HG03103 (cell line): ENCODE measurements at regions not wholly inside any gene's neighbourhood (a gene's known extent, or its start where the extent isn't known, plus 50 kb on each side); places are given as distances from the start of the nearest gene placed in this dataset.
A peak's percentile ranks its signal among the peaks of the same experiment; 100 is the strongest.
"Not testable (repeated sequence)": the region's sequence is repeated elsewhere in the genome, so short reads cannot be mapped to it uniquely, and the experiment has no call there.

Source experiments
- ATAC-seq: cut with Tn5 transposase; IDR thresholded peaks from one replicate; pipeline ENCODE4 v1.9.1; 2021; ENCODE audit warnings: low read depth; ENCODE audit not compliant: unreplicated experiment

DNA sequence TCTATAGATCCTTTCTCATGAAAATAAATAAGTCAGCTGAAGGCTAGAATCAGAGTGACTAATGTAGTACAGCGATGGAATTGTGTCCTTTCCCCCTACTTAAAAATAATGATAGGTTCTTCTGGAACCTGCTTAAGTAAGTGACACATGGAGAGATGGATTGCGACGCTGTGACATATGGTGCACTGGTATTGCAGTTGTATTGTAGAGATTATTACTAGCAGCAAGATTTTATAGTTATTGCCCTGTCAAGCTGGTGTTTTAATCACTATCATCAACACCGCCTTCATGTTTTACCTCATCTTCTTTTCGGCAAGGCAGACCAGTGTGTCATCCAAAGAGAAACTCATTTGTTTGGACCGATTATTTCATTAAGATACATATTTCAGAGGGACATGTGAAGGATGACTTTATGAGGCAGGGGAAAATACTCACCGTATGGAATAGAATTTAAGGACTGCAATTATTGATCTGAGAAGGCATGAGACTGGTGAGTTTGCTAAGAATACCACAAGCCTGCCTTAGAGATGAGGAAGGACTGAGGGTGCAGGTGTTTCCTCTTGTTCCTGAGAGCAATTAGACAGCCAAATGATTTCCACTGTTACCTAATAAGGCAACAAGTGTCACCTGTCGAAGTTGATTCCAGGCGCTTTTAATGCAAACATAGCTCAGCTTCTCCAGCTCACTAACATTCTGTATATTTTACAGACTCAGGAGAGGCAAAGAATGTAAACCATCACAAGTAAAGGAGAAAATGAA lies 1855.5 kb downstream of the MAT2B start:
- no peak for ATAC-seq

DNA sequence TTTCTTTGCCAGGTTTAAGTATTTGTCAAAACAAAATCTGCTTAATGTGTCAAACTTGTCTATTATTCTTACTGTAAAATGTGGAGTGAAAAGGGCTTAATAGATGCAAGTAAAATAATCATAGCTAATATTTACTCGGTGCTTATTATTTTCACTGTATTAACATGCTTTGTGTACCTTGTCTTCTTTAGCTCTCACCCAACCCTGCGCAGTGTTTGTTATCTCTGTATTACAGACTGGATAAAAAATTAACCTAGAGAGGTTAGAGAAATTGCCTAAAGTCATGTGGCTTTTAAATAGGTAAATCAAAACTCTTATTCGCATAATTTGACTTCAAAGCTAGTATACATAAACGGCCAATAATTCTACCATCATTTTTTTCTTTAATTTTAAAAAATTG lies 1864.8 kb downstream of the MAT2B start:
- no peak for ATAC-seq

DNA sequence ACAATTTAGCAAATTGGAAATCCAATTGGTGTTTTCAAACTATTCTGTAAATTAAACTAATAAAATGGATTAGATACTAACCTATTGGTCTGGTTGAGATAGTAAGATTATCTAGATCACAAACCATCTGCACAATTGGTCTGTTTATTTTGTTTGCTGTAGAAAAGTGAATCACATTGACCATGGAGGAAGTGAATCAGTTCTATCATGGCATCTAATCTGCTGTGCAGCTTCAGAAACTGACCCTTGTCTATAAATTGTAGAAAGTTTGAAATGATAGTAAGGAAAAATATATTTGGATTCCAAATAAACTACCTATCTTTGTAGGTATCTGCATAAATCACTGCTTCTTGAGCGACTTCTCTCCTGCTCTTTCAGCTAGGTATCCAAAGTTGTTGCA lies 1865.4 kb downstream of the MAT2B start:
- no peak for ATAC-seq

DNA sequence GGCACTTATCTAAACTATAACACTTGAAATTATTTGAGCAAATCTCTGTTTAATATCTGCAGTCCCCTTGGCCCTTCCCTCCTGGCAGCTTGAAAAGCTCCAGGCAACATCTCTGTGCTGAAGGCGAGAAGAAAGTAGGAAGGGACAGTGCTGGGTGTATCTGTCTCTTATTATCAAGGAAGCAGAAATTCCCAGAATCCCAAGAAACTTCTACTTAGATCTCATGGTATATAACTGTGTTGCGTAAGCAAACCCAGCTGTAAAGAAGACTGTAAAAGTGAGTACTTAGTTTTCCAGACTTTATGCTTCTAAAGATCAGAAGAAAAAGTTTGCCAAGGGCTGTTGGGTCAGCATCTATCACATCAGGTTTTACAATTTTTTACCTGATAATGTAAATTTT lies 1869.8 kb downstream of the MAT2B start:
- ATAC-seq: no peak

DNA sequence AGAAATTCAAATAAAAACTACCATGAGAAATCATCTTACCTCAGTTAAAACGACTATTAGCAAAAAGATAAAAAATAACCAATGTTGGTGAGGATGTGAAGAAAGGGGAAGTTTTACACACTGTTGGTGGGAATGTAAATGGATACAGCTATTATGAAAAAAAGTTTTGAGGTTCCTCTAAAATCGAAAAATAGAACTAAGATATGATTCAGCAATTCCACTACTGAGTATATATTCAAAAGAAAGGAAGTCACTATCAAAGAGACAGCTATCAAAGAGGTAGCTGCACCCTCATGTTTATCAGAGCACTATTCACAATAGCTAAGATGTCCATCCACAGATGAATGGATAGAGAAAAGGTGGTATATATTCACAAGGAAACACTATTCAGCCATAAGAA lies 1888.4 kb downstream of the MAT2B start:
- no peak for ATAC-seq

DNA sequence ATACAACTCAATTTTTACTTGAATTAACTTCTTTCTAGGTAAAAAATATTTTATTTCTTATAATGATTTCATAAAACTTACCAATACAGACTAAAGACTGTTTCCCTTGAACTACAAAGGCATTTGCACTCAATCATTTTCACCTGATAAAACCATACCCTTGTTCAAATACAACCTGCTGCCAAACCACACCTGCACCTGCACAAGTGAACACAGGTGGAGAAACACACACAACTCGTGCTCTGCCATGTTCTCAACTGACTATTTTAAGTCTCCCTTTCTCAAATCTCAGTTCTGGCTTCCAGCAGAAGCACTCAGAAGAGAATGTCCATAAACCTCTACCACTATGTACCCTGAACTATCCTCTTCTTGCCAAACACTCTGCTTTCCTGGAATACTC lies 1892.1 kb downstream of the MAT2B start:
- ATAC-seq: no peak

DNA sequence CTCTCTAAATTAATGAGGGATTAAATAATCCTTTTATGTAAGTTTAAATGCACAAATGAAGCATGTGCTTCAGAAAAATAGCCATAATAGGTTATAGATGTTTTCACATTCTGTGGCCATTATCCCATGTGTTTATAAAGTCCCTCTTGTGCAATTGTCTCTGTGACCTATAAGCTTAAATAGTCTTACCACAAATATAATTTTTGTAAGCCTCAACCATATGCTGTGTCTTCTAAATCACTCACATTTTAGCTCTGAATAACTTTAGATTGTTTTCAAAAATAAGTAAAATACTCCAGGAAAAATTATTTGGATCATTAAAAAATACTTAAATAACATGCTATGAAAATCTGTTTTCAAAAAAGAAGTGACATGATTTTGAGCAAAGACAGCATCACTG lies 1894.7 kb downstream of the MAT2B start:
- ATAC-seq: no peak

DNA sequence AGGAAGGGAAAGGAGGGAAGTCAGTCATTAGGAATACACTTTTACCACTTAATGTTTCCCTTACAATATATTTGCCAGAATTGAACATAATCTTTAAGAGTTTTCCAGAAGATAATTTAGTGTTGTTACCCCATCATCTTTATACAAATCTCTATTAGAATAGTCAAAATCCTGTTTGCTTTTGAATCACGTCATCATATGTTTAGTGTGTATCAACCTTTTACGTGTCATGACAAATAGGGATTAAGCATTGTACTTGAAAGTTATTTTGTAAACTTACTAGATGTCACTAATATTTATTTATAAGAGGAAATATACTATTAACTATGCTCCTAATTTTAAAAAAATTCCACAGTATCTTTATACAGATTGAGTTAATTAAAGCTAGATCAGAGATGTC lies 1899.5 kb downstream of the MAT2B start:
- no peak for ATAC-seq

DNA sequence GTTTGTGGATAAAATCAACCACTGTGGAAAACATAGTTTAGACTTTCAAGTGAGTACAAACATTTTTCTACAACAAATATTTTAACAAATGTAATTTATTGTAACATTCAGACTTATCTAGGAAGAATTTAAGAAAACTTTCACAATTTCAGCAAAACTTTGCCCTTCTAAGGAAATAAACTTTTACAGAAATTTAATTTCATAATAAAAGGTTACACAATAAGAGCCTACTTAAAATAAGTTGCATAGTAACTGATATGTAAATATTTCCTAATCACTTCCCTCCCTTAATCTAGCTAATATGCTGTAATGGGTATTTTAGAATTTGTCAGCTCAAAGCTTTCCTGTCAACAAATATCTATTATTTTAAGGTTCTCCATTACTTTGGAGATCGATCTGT lies 1899.9 kb downstream of the MAT2B start:
- no peak for ATAC-seq

DNA sequence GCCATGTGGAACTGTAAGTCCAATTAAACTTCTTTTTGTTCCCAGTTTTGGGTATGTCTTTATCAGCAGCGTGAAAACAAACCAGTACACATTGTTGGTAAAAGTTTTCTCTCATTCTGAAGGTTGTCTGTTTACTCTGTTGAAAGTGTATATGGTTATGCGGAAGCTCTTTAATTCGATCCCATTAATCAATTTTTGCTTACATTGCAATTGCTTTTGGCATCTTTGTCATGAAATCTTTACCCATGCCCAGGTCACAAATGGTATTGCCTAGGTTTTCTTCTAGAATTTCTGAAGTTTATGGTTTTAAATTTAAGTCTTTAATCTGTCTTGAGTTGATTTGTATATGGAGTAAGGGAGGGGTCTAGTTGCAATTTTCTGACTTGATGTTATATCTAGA lies 1901.9 kb downstream of the MAT2B start:
- ATAC-seq: no peak

DNA sequence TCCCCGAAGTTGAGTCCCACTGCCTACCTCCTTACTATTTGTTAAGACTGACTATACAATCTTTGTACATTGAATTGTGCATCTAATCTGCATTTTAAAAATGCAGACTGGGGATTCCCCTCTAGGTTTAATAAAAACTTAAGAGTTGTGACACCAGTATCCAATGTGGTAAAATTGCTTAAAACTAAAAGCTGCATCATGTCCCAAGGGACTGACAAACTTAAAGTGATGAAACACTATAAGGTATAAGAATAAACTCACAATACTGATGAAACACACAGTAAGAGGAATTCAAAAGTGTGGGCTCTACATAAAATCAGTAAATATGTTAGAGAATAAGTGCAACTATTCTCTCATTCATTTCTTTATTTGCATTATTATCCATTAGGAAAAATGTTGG lies 1905.1 kb downstream of the MAT2B start:
- ATAC-seq: no peak

DNA sequence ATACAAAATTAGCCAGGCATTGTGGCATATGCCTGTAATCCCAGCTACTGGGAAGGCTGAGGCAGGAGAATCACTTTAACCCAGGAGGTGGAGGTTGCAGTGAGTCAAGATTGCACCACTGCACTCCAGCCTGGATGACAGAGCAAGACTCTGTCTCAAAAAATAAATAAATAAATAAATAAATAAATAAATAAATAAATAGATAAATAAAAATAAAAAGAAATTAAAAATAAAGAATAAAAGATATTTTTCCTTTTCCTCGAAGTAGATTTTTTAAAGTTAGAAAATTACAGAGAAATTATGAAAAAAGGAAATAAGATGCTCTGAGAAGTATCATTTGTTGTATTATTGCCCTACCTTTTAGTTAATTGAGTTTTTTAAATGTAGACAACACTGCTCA lies 1906.1 kb downstream of the MAT2B start:
- not testable (repeated sequence) for ATAC-seq

DNA sequence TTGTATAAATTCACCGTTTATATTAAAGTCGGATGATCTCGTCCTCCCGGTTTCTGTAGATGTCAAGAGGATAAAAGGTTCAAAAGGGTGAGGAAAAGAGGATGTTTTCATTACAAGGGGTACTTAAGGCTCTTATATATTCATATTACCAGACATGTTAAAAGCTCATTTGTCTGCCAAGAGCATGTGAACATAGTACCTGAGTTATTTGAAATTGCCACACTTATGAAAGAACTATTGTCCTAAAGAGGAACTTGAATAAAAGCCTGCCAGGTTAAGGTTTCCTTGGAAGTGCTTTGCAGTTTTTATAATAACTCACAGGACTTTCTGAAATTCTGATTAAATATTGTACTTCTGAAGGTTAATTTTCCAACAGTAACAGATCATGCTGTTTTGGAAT lies 1915.1 kb downstream of the MAT2B start:
- no peak for ATAC-seq

DNA sequence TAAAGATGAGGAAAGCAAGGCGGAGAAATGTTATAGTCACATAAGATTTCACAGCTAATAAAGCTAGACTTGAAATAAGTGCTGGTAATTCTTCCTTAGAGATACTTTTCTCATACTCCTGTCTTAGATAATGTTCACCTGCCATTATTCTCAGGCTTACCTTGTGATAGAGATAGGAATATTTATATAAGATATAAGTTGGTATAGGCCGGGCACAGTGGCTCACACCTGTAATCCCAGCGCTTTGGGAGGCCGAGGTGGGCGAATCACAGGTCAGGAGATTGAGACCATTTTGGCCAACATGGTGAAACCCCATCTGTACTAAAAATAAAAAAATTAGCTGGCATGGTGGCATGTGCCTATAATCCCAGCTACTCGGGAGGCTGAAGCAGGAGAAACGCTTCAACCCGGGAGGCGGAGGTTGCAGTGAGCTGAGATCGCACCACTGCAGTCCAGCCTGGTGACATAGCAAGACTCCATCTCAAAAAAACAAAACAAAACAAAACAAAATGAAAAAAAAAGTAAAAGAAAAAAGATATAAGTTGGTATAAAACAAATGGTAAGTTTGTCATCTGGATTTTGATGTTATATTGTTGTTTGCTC lies 1918.4 kb downstream of the MAT2B start:
- no peak for ATAC-seq

DNA sequence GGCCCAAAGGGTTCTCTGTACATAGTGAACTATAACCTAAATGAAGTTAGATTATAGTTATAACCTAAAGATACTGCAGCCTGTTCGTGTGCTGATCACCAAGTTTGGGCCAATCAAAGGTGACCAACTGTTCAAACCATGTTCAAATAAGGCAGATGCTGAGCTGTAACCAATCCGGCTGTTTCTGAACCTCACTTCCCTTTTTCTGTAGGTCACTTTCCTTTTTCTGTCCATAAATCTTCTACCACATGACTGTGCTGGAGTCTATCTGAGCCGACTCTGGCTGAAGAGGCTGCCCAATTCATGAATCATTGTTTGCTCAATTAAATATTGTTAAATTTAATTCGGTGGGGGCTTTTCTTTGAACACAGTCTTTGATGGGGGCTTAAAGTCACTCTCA lies 1920.2 kb downstream of the MAT2B start:
- ATAC-seq: no peak

DNA sequence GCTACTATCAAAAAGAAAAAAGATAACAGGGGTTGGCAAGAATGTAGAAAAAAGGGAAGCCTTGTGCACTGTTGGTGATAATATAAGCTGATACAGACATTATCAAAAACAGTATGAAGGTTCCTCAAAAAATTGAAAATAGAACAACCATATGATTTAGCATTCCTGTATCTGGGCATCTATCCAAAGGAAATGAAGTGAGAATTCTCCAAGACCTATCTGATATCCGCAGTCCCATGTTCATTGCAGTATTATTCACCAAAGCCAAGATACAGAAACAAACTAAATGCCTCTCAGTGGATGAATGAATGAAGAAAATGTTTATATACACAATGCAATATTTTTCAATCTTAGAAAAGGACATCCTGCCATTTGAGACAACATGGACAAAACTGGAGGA lies 1943.3 kb downstream of the MAT2B start:
- no peak for ATAC-seq

DNA sequence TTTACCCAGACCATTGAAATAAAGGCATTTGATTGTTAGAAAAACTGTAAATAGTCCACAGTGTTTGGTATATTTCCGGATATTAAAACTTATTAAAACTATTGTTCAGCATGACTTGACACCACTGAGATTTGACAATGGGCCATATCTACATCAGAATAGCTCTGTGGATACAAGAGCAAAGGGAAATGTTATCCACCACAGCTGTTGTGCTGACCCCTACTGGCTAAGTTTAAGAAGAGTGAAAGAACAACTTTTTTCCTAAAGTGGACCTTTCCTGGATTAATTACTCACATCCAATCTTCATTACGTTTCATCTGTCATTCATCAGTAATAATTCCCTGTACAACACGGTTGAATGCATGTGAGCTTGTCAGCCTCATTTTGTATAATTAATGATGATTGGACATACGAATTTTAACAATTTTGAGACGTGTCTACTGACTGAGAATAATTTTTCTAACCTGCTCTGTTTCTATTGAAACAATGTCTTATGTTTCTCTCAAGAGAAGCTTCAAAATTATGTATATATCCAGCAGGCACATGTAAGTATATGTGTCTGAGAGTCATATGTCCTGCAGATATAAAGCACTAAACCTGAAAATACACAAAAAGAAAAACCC lies 1952.6 kb downstream of the MAT2B start:
- ATAC-seq: peak; percentile 56

DNA sequence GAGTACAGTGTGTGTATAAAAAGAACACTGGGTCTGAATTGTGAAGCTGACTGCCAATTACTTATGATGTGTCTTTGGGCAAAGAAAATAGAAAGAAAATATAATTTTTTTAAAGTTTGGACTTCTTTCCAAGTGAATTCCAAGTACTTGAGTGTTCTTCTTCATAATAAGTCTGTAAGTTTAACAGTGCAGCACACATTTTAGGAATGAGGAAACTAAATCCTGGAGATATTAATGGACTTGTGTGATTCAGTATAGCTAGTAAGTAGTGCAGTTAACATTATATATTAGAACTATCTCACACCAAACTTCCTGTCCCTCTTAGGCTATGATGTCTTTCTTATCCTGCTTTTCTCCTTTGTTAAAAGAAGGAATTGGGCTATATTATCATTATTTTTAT lies 1953.8 kb downstream of the MAT2B start:
- no peak for ATAC-seq

DNA sequence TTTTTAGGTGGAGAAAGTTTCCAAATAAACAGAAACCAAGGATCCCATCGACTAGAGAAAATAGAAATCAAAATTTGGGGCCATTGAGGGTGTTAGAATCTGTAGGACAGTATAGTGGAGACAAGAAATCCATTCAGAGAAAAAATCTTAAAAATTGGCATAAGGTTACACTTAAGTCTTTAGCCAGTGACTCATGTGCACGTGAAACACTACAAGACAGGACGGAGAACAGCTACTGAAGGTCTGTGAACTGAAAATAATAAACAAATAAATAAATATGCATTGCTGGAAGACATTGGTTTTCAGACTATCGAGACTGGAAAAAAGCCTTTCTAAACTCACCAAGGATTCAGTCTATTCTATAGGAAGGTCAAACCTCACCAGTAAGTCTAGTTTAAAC lies 1955.5 kb downstream of the MAT2B start:
- no peak for ATAC-seq

DNA sequence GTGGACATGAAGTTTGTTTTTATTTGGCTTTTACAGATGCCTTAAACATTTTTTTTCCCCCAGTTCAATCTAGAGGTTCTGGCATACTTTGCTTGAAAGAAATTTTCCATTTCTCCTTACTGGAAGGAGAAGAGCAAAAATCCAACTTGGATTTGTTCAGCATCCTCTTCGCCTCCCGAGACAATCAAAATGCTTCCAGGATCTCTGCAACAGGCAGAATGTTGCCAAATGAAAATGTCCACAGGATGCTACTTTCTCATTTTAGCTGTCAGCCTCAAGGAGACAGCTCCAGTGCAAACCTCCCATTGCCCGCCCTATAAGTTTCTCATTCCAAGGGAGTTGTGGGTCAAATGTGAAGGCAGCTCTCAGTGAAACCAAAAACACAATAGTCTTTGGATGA lies 1972.1 kb downstream of the MAT2B start:
- ATAC-seq: no peak

DNA sequence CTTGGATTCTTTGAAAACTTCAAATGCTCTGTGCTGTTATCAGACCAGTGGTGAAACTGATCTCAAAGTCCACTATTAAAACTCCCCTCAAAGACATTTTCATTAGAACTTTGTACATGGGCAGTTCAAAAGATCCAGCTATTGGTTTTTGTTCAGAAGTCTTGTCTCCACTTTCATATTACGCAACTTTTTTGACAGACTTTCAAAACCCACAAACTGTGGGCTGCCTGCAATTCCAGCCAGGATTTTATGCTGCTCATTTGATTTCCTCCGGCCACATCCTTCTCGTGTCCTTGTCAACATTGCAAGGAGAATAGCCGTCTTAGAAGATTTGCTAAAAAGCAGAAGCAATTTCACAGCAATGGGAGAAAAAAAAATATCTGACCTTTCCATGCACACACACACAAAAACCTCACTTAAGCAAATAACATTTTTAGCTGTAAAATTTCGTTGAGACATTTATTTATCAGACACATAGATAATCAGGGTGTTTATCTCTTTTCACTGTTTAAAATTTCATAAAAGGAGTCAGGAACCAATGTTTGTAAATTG lies 1990.5 kb downstream of the MAT2B start:
- no peak for ATAC-seq

DNA sequence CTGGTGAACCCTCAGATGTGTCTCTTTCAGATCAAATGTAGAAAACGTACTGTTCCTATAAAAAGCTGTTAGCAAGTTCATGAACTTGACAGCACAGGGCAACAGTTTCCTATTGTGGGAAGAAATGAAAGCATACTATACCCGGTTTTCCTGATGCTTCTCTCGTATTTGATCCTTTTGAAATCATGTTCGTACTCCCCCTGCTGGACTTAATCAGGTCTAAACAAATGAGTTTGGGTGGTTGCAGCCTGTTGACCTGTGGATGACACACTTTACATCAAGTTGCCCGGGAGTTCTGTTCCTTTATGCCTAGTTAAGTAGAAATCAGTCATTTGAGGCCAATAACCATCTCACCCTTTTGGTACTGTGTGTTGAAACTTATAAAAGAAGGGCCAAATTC lies 1992.3 kb downstream of the MAT2B start:
- no peak for ATAC-seq
